ENCODE measurements at regions not wholly inside any gene's neighbourhood (a gene's known extent, or its start where the extent isn't known, plus 50 kb on each side); places are given as distances from the start of the nearest gene placed in this dataset.

DNA sequence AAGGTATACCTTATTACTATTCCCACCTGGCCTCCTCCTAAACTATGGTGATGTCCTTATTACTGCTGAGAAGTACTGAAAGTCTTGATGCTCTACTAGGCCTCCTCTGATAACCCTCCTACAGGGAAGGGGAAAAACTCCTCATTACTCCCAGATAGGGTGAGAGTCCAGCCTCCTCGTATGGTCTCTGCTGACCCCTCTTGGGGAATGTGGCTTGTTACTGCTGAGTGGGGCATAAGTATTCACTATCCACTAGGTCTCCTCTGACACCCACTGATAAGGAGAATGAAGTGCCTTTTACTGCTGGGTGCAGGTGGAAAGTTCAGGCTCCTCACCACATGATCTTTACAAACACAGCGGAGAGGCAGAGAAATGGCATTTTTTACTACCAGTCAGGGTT is 222.9 kb downstream of the CHRM2 start:
- TF ChIP-seq TCF12 (IDR thresholded peaks at IDR 0.05; ENCODE audit: low read depth), result no peak
- TF ChIP-seq EGR1 (IDR thresholded peaks at IDR 0.05), result no peak
- TF ChIP-seq, protein P1, sequence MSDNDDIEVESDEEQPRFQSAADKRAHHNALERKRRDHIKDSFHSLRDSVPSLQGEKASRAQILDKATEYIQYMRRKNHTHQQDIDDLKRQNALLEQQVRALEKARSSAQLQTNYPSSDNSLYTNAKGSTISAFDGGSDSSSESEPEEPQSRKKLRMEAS (IDR thresholded peaks at IDR 0.05), result no peak
- TF ChIP-seq TAF1 (IDR thresholded peaks at IDR 0.05; ENCODE audit: low read depth), result no peak
- no peak for TF ChIP-seq RAD21 (IDR thresholded peaks at IDR 0.05; ENCODE audit: low read depth)
- TF ChIP-seq, protein P2, sequence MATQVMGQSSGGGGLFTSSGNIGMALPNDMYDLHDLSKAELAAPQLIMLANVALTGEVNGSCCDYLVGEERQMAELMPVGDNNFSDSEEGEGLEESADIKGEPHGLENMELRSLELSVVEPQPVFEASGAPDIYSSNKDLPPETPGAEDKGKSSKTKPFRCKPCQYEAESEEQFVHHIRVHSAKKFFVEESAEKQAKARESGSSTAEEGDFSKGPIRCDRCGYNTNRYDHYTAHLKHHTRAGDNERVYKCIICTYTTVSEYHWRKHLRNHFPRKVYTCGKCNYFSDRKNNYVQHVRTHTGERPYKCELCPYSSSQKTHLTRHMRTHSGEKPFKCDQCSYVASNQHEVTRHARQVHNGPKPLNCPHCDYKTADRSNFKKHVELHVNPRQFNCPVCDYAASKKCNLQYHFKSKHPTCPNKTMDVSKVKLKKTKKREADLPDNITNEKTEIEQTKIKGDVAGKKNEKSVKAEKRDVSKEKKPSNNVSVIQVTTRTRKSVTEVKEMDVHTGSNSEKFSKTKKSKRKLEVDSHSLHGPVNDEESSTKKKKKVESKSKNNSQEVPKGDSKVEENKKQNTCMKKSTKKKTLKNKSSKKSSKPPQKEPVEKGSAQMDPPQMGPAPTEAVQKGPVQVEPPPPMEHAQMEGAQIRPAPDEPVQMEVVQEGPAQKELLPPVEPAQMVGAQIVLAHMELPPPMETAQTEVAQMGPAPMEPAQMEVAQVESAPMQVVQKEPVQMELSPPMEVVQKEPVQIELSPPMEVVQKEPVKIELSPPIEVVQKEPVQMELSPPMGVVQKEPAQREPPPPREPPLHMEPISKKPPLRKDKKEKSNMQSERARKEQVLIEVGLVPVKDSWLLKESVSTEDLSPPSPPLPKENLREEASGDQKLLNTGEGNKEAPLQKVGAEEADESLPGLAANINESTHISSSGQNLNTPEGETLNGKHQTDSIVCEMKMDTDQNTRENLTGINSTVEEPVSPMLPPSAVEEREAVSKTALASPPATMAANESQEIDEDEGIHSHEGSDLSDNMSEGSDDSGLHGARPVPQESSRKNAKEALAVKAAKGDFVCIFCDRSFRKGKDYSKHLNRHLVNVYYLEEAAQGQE (IDR thresholded peaks at IDR 0.05; ENCODE audit: low read depth), result no peak
- TF ChIP-seq CREB1 (IDR thresholded peaks at IDR 0.05; ENCODE audit: low read depth), result no peak

Data from Ishikawa (cell line).